ENCODE measurements at regions not wholly inside any gene's neighbourhood (a gene's known extent, or its start where the extent isn't known, plus 50 kb on each side); places are given as distances from the start of the nearest gene placed in this dataset.

- DNase-seq = no peak
These were observed 102.3 kb downstream of the BOD1L2 start for GRCh38 chr18:57249179-57249578.

- no peak for DNase-seq
These were observed 102.5 kb upstream of the ST8SIA3 start for GRCh38 chr18:57249883-57250282.

GRCh38 chr18:57251747-57252146 is 100.6 kb upstream of the ST8SIA3 start:
- no peak for DNase-seq

- DNase-seq = no peak
These were observed 98.5 kb upstream of the ST8SIA3 start for GRCh38 chr18:57253903-57254302.

- no peak for DNase-seq
These were observed 94.1 kb upstream of the ST8SIA3 start for GRCh38 chr18:57258131-57258777.

GRCh38 chr18:57267368-57267925 is 84.9 kb upstream of the ST8SIA3 start:
- no peak for DNase-seq

- no peak for DNase-seq
These were observed 82.6 kb upstream of the ST8SIA3 start for GRCh38 chr18:57269756-57270155.

GRCh38 chr18:57270156-57270555 is 82.2 kb upstream of the ST8SIA3 start:
- no peak for DNase-seq

- no peak for DNase-seq
These were observed 79.2 kb upstream of the ST8SIA3 start for GRCh38 chr18:57273194-57273593.

- no peak for DNase-seq
These were observed 77.2 kb upstream of the ST8SIA3 start for GRCh38 chr18:57275111-57275510.

- DNase-seq = no peak
These were observed 75.5 kb upstream of the ST8SIA3 start for GRCh38 chr18:57276829-57277228.

- no peak for DNase-seq
These were observed 73.4 kb upstream of the ST8SIA3 start for GRCh38 chr18:57278933-57279332.

GRCh38 chr18:57281519-57281918 is 70.8 kb upstream of the ST8SIA3 start:
- DNase-seq = no peak

- no peak for DNase-seq
These were observed 65.4 kb upstream of the ST8SIA3 start for GRCh38 chr18:57286949-57287348.

- DNase-seq = no peak
These were observed 64.6 kb upstream of the ST8SIA3 start for GRCh38 chr18:57287766-57288165.

GRCh38 chr18:57294547-57294946 is 57.8 kb upstream of the ST8SIA3 start:
- DNase-seq = no peak

- DNase-seq = no peak
These were observed 56.0 kb upstream of the ST8SIA3 start for GRCh38 chr18:57296336-57296735.

- DNase-seq = no peak
These were observed 55.1 kb upstream of the ST8SIA3 start for GRCh38 chr18:57297306-57297705.

GRCh38 chr18:57299931-57300330 is 52.4 kb upstream of the ST8SIA3 start:
- no peak for DNase-seq

- DNase-seq = no peak
These were observed 50.5 kb upstream of the ST8SIA3 start for GRCh38 chr18:57301573-57302559.
